IPS DF 6.9 (cell line): ENCODE measurements at regions not wholly inside any gene's neighbourhood (a gene's known extent, or its start where the extent isn't known, plus 50 kb on each side); places are given as distances from the start of the nearest gene placed in this dataset.

Source experiments
- DNase-seq: peaks from one replicate; pipeline ENCODE4 v3.0.0-alpha.2; 2013; ENCODE audit warnings: low read depth, low spot score
- H3K27ac ChIP-seq: one replicate; pipeline ENCODE4 v1.5.1; 2013; ENCODE audit warnings: low read length, control low read depth
- H3K27me3 ChIP-seq: 2 replicates; pipeline ENCODE4 v1.6.1; 2013; ENCODE audit warnings: mild to moderate bottlenecking, low read length; ENCODE audit not compliant: control insufficient read depth, insufficient read depth
- H3K36me3 ChIP-seq: 2 replicates; pipeline ENCODE4 v1.6.1; 2013; ENCODE audit warnings: low read length; ENCODE audit not compliant: control insufficient read depth, insufficient read depth
- H3K4me1 ChIP-seq: 2 replicates; pipeline ENCODE4 v1.6.1; 2013; ENCODE audit warnings: low read length; ENCODE audit not compliant: control insufficient read depth, insufficient read depth
- H3K4me3 ChIP-seq: 2 replicates; pipeline ENCODE4 v1.5.1; 2013; ENCODE audit warnings: mild to moderate bottlenecking, low read length
- H3K9me3 ChIP-seq: 2 replicates; pipeline ENCODE4 v1.6.1; 2013; ENCODE audit warnings: low read length, inconsistent platforms; ENCODE audit not compliant: control insufficient read depth, insufficient read depth
- WGBS: extraction: QIAGEN DNeasy Blood & Tissue Kit; methylation state at CpG from one replicate; pipeline ENCODE4 v1.1.7; 2013; ENCODE audit warnings: mixed read lengths, missing lambda C conversion rate; ENCODE audit not compliant: insufficient read length, insufficient coverage; 5-methylcytosine and 5-hydroxymethylcytosine counted together

GRCh38 chr4:124189545-124189944, 523.0 kb downstream of the ANKRD50 start:
- Histone ChIP-seq H3K27me3 (no peaks in the 10 kb centered on the region), H3K4me3 (no peak overlapping the region), H3K27ac (no peak overlapping the region), H3K36me3 (no peaks in the 10 kb centered on the region), H3K4me1 (no peaks in the 10 kb centered on the region), H3K9me3 (no peaks in the 10 kb centered on the region)
- DNase-seq, result no peak
- no CpG with 5 or more reads among the region's 1 CpG for WGBS

DNA sequence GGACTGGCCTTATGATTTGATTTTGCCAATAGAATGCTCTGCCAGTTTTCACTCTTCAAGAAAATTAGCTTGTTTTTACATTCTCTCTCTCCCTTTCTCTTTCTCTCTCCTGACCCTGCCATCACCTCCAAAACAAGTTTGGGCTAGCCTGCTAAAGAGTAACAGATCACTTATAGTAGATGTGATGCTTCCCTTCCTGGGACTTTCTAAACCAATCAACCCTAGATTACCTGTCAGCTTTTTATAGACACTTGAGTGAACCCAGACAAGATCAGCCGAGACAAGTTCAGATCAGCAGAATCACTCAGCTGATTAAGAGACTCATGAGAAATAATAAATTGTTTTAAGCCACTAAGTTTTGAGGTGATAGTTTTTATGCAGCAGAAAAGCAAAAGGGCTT, 521.2 kb downstream of the ANKRD50 start:
- no peaks in the 10 kb centered on the region for H3K27me3 ChIP-seq

DNA sequence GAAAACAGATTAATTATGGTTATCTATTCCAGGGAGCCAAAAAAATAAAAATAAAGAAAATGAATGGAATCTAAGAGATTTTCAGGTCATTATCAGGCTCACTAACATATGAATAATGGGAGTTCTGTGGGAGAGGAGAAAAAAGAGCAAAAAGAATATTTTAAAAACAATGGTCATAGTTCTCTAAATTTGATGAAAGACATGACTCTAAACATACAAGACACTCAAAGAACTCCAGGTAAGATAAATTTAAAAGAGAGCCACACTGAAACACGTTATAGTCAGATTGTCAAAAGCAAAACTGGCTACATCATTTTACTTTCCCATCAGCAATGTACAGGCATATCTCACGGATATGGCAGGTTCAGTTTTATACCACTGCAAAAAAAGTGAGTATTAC, 520.0 kb downstream of the ANKRD50 start:
- no peaks in the 10 kb centered on the region for H3K9me3 ChIP-seq
- no peak overlapping the region for H3K27ac ChIP-seq
- WGBS, result no CpG with 5 or more reads among the region's 2 CpGs
- no peak for DNase-seq
- no peaks in the 10 kb centered on the region for H3K36me3 ChIP-seq
- no peaks in the 10 kb centered on the region for H3K27me3 ChIP-seq
- no peak overlapping the region for H3K4me3 ChIP-seq
- H3K4me1 ChIP-seq, result no peaks in the 10 kb centered on the region

More for the DNA sequence above, 521.2 kb downstream of the ANKRD50 start:
- H3K36me3 ChIP-seq, result no peaks in the 10 kb centered on the region
- WGBS, result no CpG with 5 or more reads among the region's 1 CpG
- no peaks in the 10 kb centered on the region for H3K9me3 ChIP-seq
- H3K4me3 ChIP-seq, result no peak overlapping the region
- H3K4me1 ChIP-seq, result no peaks in the 10 kb centered on the region
- no peak for DNase-seq
- H3K27ac ChIP-seq, result no peak overlapping the region

DNA sequence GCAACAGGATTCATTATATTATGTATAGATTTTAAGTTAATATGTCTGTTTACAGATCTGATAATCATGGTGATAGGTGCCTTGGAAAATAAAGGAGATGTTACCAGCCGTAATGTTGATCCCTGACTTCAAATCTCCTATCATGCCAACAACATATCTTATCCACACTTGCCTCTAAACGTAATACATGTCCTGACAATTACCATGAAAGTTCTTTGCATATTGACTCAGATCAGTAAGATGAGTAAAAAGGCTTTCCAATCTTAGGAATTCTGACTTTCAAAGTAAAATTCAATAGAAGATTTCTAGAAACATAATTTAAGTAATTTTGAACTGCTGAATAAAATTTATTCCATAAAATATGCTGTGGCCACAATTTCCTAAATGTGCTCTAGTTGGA, 513.3 kb downstream of the ANKRD50 start:
- DNase-seq, result no peak
- no CpG with 5 or more reads among the region's 2 CpGs for WGBS

GRCh38 chr4:124199755-124200154, 512.8 kb downstream of the ANKRD50 start:
- no peaks in the 10 kb centered on the region for H3K4me1 ChIP-seq
- H3K27ac ChIP-seq, result no peak overlapping the region
- H3K9me3 ChIP-seq, result no peaks in the 10 kb centered on the region
- DNase-seq, result no peak
- H3K4me3 ChIP-seq, result no peak overlapping the region
- WGBS, result no CpG with 5 or more reads among the region's 4 CpGs
- H3K27me3 ChIP-seq, result no peaks in the 10 kb centered on the region
- H3K36me3 ChIP-seq, result no peaks in the 10 kb centered on the region

More for the DNA sequence above, 513.3 kb downstream of the ANKRD50 start:
- Histone ChIP-seq H3K4me3 (no peak overlapping the region), H3K9me3 (no peaks in the 10 kb centered on the region), H3K4me1 (no peaks in the 10 kb centered on the region), H3K27me3 (no peaks in the 10 kb centered on the region), H3K27ac (no peak overlapping the region), H3K36me3 (no peaks in the 10 kb centered on the region)

DNA sequence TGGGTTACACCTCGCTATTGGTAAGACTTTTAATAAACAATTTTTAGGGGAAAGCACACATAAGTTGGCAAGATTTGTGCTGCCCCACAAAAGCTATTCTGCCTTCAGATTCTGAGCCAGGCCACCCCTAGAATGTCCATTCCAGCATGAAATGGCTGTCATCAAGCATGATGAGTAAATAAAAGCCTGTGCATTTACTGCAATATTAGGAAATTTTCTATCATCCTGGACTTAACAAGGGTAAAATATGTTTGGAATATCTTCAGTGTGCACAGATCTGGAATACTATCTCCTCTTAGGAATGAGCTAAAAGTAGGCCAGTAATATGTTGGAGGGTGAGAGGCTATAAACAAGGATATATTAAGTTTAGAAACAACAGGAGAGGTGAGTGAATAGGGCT, 510.9 kb downstream of the ANKRD50 start:
- H3K36me3 ChIP-seq, result no peaks in the 10 kb centered on the region
- H3K4me3 ChIP-seq, result no peak overlapping the region
- no peaks in the 10 kb centered on the region for H3K9me3 ChIP-seq
- H3K27ac ChIP-seq, result no peak overlapping the region
- no peaks in the 10 kb centered on the region for H3K4me1 ChIP-seq
- DNase-seq, result no peak
- no peaks in the 10 kb centered on the region for H3K27me3 ChIP-seq
- WGBS, result no CpG with 5 or more reads among the region's 1 CpG

DNA sequence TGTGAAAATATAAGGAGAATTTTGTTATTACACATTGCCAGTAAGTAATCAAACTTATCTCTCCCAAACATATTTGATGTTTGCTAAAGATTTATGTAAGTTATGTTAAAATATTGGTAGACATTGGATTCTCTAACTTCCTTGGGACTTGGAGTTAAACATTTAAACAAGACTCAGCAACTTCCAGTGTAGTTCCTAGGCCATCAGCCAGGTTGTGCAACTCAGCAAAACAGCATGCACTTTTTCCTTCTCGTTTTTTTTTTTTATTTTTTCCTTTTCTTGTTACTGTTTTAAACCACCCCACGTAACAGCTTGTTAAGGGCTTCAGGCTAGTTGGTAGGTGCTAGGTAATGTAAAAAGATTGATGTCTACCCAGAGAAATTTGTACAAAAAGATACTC, 510.4 kb downstream of the ANKRD50 start:
- no CpG with 5 or more reads among the region's 2 CpGs for WGBS
- no peaks in the 10 kb centered on the region for H3K4me1 ChIP-seq
- no peaks in the 10 kb centered on the region for H3K36me3 ChIP-seq
- no peak for DNase-seq
- no peak overlapping the region for H3K27ac ChIP-seq
- H3K4me3 ChIP-seq, result no peak overlapping the region
- H3K9me3 ChIP-seq, result no peaks in the 10 kb centered on the region
- H3K27me3 ChIP-seq, result no peaks in the 10 kb centered on the region

DNA sequence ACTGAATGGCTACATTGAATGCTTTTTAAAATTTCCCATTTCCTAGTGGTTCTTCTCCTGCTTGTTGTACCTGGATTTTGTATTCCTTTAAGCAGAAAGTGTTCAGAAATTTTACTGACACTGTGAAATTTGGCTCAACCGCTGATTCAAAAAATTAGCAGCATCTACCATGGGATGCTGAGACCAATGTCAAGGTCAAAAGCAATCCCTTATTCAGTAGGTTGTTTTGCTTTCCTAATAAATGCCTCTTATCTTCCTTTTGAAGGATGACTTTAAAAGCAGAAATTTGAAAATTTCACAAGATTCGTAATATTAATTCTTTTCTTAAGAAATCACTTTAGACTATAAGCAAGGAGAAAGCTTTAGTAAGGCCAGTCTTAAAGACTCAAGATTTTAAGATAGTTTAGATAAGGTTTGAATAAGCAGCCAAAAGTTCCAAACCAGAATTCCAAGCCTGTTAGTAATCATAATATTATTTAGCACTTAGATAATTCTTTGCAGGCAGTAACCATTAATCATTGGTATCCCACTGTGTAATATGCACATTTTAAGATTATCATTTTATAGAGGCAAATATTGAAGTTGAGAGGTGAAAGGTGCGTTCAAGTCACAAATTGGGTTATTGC, 508.8 kb downstream of the ANKRD50 start:
- Histone ChIP-seq H3K27me3 (no peaks in the 10 kb centered on the region), H3K4me1 (no peaks in the 10 kb centered on the region), H3K36me3 (no peaks in the 10 kb centered on the region), H3K9me3 (no peaks in the 10 kb centered on the region), H3K27ac (no peak overlapping the region), H3K4me3 (no peak overlapping the region)
- DNase-seq, result no peak
- no CpG with 5 or more reads among the region's 3 CpGs for WGBS

DNA sequence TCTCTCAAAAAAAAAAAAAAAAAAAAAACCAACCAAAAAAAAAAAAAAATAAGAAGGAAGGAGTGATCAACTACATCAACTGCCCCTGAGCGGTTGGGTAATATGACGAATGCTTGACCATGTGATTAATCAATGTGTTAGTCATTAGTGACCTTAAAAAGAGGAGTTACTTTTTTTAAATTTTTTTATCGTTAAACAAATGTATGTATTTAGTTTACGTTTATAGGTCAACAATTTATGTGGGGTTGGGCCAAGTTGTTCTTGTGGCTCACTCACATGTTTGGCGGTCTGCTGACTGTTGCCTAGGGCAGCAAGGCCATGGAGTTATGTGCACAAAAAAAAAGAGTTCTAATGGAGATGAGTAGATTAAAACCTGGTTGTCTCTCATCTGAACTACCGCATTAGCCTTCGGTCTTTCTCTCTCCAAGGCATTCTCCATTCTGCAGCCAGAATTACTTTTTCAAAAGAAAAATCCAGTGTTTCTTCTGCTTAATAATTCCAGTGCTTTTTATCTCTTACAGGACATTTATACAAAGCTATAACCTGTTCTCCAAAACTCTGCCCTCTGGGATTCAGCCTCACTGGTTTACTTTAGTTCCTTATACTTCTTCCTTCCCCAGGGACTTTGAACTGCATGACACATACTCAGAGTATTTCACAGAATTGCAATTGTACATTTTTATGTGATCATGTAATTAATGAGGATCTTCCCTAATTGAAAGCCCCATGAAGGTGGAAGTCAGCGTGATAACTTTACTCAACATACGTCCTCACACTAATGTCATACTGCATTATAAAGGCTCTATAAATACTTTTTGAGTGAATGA, 505.5 kb downstream of the ANKRD50 start:
- Histone ChIP-seq H3K27ac (no peak overlapping the region), H3K27me3 (no peaks in the 10 kb centered on the region), H3K9me3 (no peaks in the 10 kb centered on the region), H3K4me3 (no peak overlapping the region), H3K4me1 (no peaks in the 10 kb centered on the region), H3K36me3 (no peaks in the 10 kb centered on the region)
- DNase-seq, result no peak
- 100% methylated on average over 2 of the region's 9 CpGs for WGBS

DNA sequence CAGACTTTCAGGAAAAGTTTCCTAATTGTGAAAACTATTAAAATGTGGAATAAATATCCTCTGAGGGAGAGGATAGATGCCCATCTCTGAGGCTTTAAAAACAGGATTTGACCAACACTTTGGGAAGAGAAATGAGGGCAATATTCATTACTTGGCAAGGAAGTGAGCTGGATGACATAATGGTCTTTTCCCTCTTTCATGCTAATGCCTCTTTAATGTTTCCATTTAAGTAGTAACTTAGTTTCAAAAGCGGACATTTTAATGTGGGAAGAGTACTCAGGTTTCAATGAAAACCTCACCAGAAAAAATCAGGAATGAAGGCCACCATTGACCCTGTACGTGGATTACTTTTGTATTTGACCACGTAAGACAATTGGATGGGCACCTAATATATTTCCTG, 503.3 kb downstream of the ANKRD50 start:
- H3K27me3 ChIP-seq, result no peaks in the 10 kb centered on the region
- no peaks in the 10 kb centered on the region for H3K9me3 ChIP-seq
- WGBS, result no CpG with 5 or more reads among the region's 3 CpGs
- H3K4me3 ChIP-seq, result no peak overlapping the region
- no peak overlapping the region for H3K27ac ChIP-seq
- H3K4me1 ChIP-seq, result no peaks in the 10 kb centered on the region
- DNase-seq, result no peak
- H3K36me3 ChIP-seq, result no peaks in the 10 kb centered on the region

DNA sequence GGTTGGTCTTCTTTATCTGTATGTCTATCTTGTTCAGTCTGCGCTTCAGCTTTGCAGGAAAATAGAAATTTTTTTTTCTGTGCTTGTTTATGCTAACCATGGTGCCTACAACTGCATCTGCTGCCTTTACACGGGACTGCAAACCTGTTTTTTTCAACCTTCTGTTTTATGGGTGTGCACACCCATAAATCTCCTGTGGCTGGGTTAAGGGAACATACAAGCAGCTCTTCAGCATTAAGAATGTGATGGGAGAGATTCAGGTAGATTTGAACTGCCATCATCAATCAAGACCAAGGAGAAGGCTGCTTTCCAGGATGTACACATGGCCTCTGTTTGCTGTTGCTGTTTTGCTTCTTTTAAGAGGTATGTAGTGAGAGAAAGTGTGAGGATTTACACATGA, 502.9 kb downstream of the ANKRD50 start:
- no CpG with 5 or more reads among the region's 2 CpGs for WGBS
- Histone ChIP-seq H3K27ac (no peak overlapping the region), H3K36me3 (no peaks in the 10 kb centered on the region)

More for the DNA sequence above, 502.9 kb downstream of the ANKRD50 start:
- H3K27me3 ChIP-seq, result no peaks in the 10 kb centered on the region
- H3K4me1 ChIP-seq, result no peaks in the 10 kb centered on the region
- H3K4me3 ChIP-seq, result no peak overlapping the region
- no peaks in the 10 kb centered on the region for H3K9me3 ChIP-seq
- DNase-seq, result no peak
